Left lung (tissue), 4 donors: ENCODE measurements at regions not wholly inside any gene's neighbourhood (a gene's known extent, or its start where the extent isn't known, plus 50 kb on each side); places are given as distances from the start of the nearest gene placed in this dataset.
A peak's percentile ranks its signal among the peaks of the same experiment; 100 is the strongest.

ENCODE experiments used
- ATAC-seq: fragments of 200-7000 bp; cut with Tn5 transposase; one replicate; pipeline ENCODE4 v1.9.1; 2020; ENCODE audit warnings: moderate library complexity
- DNase-seq, 4 donors: peaks; one replicate each; pipeline ENCODE4 v3.0.0-alpha.2; 2013 to 2020
- H3K27ac ChIP-seq, 2 donors: fragments of 200-600 bp; sonication (generic) in 1 of 2; one replicate each; pipeline versions ENCODE4 v1.5.0 to v1.8.0; 2020 to 2021
- H3K27me3 ChIP-seq, 2 donors: fragments of 200-600 bp; sonication (generic) in 1 of 2; one replicate each; pipeline versions ENCODE4 v1.5.0 to v1.8.0; 2020 to 2021
- H3K36me3 ChIP-seq, 2 donors: fragments of 200-600 bp; sonication (generic) in 1 of 2; one replicate each; pipeline versions ENCODE4 v1.5.0 to v1.8.0; 2020 to 2021
- H3K4me1 ChIP-seq, 2 donors: fragments of 200-600 bp; one replicate each; pipeline ENCODE4 v1.8.0; 2021
- H3K4me3 ChIP-seq, 2 donors: fragments of 200-600 bp; sonication (generic) in 1 of 2; one replicate each; pipeline versions ENCODE4 v1.5.0 to v1.8.0; 2020 to 2021; ENCODE audit warnings: mild to moderate bottlenecking in 1 of 2
- H3K9me3 ChIP-seq, 2 donors: fragments of 200-600 bp; sonication (generic) in 1 of 2; one replicate each; pipeline versions ENCODE4 v1.5.0 to v1.8.0; 2020 to 2021
- CTCF ChIP-seq, 2 donors: fragments of 200-600 bp; sonication (generic) in 1 of 2; IDR thresholded peaks; one replicate each; pipeline versions ENCODE4 v1.5.0 to v1.8.0; 2021; ENCODE audit warnings: antibody characterized with exemption in 2 of 2
- intact Hi-C, 2 donors: fragments of 100-400 bp; cut with DNase I; formaldehyde crosslinking; loops; one replicate each; pipeline versions ENCODE4 v1.11.2 to v1.14.2; 2022
- donor health status: DM: no; HTN: yes; CAD: no.
- donor health status: DM: no; HTN: no; CAD: no.

DNA sequence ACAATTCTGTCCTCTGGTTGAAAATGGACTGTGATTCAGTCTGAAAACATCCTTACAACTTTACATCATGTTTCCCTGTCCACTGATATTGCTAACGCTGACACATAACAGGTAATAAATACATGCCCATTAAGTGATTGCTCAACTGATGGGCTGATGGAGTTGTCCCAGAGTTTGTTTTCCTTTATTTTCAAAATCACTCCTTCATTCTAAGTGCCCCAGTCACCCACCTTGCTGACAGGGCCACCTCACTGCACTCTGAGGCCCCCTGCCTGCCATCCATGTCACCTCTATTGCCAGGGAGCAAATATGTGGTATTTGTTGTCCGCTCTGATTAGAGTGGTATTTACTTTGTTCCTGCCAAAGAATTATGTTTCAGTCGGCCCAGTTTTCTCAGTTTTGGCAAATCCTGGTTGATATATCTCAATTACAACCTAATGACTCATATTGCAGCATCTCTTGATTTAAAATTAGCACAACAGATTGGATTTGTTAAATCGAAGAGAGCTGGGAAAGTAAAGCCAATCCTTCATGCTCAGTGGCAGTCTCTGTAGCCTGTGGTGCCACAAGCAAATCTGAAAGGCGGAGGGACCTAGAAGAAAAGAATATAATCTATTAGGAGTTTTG is 105.1 kb downstream of the RDH14 start:
- peak; percentile 48 for ATAC-seq
- no peak overlapping the region for H3K4me3 ChIP-seq
- no peak for TF ChIP-seq CTCF (IDR thresholded peaks at IDR 0.05)
- H3K27ac ChIP-seq: peak overlapping the region in 1 of 2 donors; percentile 18
- peaks cover 0 to 8% of the 10 kb centered on the region in 2 donors for H3K9me3 ChIP-seq
- intact Hi-C loops: no loop called here
- H3K27me3 ChIP-seq: no peaks in the 10 kb centered on the region
- DNase-seq: no peak
- H3K4me1 ChIP-seq: no peaks in the 10 kb centered on the region
- no peaks in the 10 kb centered on the region for H3K36me3 ChIP-seq

DNA sequence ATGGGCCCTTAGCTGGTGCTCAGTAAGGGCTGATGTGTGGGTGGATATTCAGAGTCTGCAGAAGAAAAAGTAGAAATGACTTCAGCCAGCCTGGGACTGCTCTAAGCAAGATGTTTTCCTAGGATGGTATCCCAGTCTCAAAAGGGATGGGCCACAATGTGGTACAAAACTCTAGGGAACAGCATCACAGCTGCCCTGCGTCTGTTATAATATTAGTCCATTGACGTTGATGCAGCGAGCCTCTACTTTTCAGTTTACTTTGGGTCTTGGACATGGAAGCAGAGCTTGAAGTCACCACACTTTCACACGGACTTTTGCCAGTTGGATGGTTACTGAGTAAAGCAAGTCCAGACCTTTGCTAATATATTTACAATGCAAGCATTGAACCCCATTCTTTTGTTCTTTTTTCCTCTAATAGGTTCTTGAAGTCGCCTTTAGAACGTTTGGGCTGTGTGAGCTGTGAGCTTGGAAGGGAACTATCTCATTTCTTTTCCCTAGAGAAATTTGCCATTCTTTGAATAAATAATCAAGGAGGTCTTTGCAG is 105.7 kb downstream of the RDH14 start:
- no peak for TF ChIP-seq CTCF (IDR thresholded peaks at IDR 0.05)
- ATAC-seq: no peak
- no peaks in the 10 kb centered on the region for H3K36me3 ChIP-seq
- peaks cover 0 to 8% of the 10 kb centered on the region in 2 donors for H3K9me3 ChIP-seq
- no peak overlapping the region for H3K4me3 ChIP-seq
- H3K27ac ChIP-seq: peak overlapping the region; percentile 13 to 50
- DNase-seq: no peak
- H3K4me1 ChIP-seq: no peaks in the 10 kb centered on the region
- H3K27me3 ChIP-seq: no peaks in the 10 kb centered on the region
- intact Hi-C loops: no loop called here

DNA sequence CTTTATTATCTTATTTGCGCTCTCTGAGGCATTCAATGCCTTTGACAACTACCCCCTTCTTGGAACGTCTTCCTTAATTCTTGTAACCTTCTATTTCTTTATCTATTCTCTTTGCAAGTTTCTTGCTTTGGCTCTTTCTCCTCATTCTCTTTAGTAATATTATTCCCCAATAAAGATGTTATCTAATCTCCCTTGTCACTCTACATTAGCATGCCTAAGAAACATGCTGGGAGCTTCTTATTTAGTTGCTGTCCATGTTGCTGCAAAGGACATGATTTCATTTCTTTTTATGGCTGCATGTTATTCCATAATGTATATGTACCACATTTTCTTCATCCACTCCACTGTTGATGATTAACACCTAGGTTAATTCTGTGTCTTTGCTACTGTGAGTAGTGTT is 113.7 kb downstream of the RDH14 start:
- Histone ChIP-seq H3K36me3 (no peaks in the 10 kb centered on the region), H3K9me3 (no peaks in the 10 kb centered on the region), H3K27me3 (no peaks in the 10 kb centered on the region), H3K27ac (no peak overlapping the region), H3K4me1 (no peaks in the 10 kb centered on the region), H3K4me3 (no peak overlapping the region)
- intact Hi-C loops: no loop called here
- DNase-seq: no peak
- no peak for ATAC-seq
- TF ChIP-seq CTCF (IDR thresholded peaks at IDR 0.05): no peak

DNA sequence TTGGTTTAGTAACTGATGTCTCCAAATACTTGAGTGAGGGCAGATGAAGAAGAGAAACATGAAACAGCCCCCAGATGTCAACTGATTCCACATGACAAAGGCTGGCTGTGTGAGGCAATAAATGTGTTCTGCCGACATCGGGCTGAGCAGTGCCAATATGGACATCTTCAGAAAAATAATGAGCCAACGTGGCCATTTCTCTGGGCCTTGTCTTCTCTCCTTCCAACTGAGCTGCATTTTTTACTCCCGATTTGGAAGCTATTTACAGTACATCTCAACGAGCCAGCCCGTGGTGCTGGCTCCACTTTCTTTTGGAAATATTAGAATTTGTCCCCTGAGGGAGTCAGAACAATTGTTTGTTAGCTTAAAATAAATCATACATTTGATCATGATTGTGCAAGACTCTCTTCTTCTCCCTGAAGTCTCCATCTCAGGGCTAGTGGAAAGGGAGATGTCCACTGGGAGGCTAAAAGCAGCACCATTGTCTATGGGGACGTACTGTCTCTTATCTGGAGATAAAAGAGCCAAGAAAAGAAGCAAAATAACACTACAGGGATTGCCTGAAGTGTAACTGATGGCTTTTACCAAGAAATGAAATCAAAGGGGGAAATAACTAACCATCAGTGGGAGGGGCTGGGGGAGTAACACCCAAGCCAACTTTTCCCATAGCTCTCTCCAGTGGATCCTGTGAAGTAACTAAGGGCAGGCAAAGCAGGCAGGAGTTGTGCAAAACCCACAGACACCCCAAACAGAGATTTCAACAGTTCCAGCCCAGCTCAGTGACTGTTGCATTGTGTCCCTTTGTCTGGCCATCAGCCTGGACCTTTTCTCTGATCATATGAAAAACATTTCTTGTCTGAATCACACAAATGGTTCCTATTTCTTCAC is 114.8 kb downstream of the RDH14 start:
- H3K27me3 ChIP-seq: no peaks in the 10 kb centered on the region
- H3K4me3 ChIP-seq: no peak overlapping the region
- no peaks in the 10 kb centered on the region for H3K4me1 ChIP-seq
- no peaks in the 10 kb centered on the region for H3K9me3 ChIP-seq
- DNase-seq (no peak), ATAC-seq (peak; percentile 62)
- intact Hi-C loops: no loop called here
- TF ChIP-seq CTCF (IDR thresholded peaks at IDR 0.05): no peak
- no peak overlapping the region for H3K27ac ChIP-seq
- no peaks in the 10 kb centered on the region for H3K36me3 ChIP-seq

DNA sequence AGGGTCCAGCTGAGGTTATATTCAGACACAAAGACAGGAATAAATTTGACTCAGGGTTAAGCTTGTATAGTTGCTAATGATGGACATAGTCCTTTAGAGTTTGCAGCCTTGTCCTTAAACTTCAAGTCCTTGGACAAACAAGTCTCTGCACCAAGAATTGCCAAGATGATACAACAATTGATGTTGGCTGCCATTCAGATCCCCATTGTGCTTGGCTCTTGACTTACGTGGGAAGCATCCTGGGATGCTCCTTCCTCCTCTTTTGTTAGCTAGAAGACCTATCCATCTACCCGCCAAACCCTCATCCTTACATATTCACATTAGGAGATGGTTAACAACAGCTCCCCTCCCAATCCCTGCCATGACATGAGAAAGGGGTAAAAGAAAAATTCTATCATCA is 115.6 kb downstream of the RDH14 start:
- no peaks in the 10 kb centered on the region for H3K27me3 ChIP-seq
- no peaks in the 10 kb centered on the region for H3K4me1 ChIP-seq
- no peak for TF ChIP-seq CTCF (IDR thresholded peaks at IDR 0.05)
- intact Hi-C loops: no loop called here
- peak overlapping the region in 1 of 2 donors; percentile 1 for H3K27ac ChIP-seq
- ATAC-seq: no peak
- no peaks in the 10 kb centered on the region for H3K36me3 ChIP-seq
- DNase-seq: no peak
- no peak overlapping the region for H3K4me3 ChIP-seq
- no peaks in the 10 kb centered on the region for H3K9me3 ChIP-seq
